ENCODE measurements at regions not wholly inside any gene's neighbourhood (a gene's known extent, or its start where the extent isn't known, plus 50 kb on each side); places are given as distances from the start of the nearest gene placed in this dataset.
A peak's percentile ranks its signal among the peaks of the same experiment; 100 is the strongest.

DNA sequence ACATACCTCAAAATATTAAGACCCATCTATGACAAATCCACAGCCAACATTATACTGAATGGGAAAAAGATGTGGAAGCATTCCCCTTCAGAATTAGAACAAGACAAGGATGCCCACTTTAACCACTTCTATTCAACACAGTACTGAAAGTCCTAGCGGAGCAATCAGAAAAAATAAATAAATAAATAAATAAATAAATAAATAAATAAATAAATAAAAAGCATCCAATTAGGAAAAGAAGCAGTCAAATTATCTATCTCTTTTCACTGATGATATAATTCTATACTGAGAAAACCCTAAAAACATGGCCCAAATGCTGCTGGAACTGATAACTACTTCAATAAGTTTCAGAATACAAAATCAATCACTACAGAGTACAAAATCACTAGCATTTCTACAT is 67.5 kb downstream of the PRR32 start:
- DNase-seq (ENCODE audit: low spot score): no peak

GRCh38 chrX:126900937-126901336 is 81.4 kb downstream of the PRR32 start:
- DNase-seq (ENCODE audit: low spot score): no peak

DNA sequence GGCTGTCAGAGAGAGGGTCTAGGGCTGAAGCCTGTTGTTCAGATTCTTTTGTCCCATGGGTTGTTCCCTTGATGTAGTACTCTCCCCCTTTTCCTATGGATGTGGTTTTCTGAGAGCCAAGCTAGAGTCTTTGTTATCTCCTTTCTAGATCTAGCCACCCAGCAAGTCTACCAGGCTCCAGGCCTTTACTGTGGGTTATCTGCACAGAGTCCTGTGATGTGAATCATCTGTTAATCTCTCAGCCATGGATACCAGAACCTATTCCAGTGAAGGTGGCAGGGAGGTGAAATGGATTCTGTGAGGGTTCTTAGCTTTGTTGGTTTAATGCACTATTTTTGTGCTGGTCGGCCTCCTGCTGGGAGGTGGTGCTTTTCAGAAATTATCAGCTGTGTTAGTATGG is 109.5 kb downstream of the PRR32 start:
- no peak for DNase-seq (ENCODE audit: low spot score)

GRCh38 chrX:126967225-126967624 is 147.7 kb downstream of the PRR32 start:
- no peak for DNase-seq (ENCODE audit: low spot score)

DNA sequence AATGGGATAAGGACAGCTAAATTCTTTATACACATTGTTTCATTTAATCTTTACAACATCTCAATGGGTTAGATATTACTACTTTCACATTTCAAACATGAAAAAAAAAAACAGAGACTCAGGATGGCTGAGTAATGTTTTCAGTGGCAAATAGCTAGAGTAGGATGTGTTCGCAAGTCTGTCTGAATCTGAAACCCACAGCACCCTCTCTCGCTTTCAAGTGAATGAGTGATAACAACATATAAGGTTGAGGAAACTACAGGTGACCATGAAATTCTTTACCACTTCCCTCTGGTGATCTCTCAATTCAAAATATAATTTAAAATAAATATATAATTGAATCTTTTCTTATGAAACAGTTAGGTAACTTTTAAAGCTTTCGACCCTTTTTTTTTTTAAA is 162.6 kb downstream of the PRR32 start:
- DNase-seq (ENCODE audit: low spot score): no peak

- DNase-seq (ENCODE audit: low spot score): no peak
Observed at GRCh38 chrX:126985027-126985426, 165.5 kb downstream of the PRR32 start.

- no peak for DNase-seq (ENCODE audit: low spot score)
Observed at GRCh38 chrX:126985981-126986380, 166.5 kb downstream of the PRR32 start.

DNA sequence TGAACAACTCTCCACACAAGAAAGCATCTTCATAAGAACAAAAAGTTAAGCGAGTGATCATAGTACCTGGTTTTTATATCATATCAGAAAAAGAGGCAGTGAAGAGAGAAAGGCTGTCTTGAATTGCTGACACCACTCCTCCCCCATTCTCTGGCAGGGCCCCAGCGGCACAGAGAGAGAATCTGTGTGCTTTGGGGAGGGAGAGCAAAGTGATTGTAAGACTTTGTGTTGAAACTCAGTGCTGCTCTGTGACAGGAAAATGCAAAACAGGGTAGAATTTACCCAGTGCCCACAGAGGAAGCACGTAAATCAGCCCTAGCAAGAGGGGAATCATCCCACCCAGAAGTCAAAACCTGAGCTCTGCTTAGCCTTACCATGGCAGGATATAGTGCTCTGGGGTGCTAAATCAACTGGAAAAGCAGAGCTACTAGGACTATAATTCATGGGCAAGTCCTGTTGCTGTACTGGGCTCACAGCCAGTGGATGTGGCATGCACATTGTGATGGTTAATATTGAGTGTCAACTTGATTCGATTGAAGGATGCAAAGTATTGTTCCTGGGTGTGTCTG is 174.6 kb downstream of the PRR32 start:
- DNase-seq (ENCODE audit: low spot score): peak; percentile 1

- no peak for DNase-seq (ENCODE audit: low spot score)
Observed at GRCh38 chrX:127011629-127012028, 192.1 kb downstream of the PRR32 start.

DNA sequence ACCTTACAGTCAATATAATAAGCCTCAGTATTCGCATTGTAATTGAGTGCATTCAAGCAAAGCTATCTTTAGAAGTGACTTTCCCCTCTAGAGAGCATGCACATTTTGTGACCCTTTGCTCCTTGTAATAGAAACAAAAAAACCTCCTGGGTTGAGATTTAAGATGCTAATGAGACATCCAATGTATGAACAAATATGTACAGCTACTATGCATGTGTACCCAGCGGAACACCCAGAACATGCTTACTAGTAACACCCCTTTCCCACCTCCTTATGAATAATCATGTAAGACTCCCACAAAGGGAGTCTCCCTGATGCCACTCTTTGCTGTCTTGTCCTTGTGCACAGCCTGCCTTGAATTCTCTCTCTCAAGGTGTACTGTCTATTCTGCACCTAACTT is 205.5 kb downstream of the PRR32 start:
- no peak for DNase-seq (ENCODE audit: low spot score)

GRCh38 chrX:127030016-127030748 is 210.7 kb downstream of the PRR32 start:
- no peak for DNase-seq (ENCODE audit: low spot score)

DNA sequence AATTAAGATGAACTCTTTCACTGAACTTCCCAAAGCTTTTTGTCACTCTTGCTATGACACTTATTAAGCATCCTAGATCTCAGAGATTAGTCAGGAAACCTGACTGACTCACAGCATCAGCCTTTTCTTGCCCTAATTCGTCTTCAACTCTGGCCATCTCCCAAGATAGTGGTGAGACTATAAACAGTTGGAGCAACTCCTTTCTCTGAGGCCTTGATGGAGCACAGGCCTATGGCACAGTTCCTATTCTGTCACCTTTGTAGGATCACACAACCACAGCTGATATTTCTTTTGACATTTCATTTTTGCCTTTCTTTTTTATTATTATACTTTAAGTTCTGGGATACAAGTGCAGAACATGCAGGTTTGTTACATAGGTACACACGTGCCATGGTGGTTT is 217.6 kb downstream of the PRR32 start:
- no peak for DNase-seq (ENCODE audit: low spot score)

DNA sequence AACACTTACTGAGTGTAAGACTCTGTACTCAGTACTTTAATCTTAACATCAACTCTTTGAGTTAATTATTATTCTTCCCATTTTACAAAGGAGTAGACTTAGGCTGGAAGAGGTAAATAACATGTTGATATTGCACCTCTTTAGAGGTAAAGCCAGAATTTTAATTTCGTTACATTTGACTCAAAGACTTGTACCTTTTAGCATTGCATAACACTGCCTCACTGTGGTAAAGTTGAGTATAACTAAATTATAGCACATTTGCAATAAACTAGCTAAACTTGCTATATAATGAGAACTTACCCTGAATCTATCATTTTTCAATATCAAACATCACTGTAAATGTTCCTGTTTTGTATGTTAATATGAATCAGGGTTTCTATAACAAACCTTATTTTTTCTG is 218.5 kb downstream of the PRR32 start:
- DNase-seq (ENCODE audit: low spot score): peak; percentile 2

- no peak for DNase-seq (ENCODE audit: low spot score)
Observed at GRCh38 chrX:127057891-127058619, 238.5 kb downstream of the PRR32 start.

DNA sequence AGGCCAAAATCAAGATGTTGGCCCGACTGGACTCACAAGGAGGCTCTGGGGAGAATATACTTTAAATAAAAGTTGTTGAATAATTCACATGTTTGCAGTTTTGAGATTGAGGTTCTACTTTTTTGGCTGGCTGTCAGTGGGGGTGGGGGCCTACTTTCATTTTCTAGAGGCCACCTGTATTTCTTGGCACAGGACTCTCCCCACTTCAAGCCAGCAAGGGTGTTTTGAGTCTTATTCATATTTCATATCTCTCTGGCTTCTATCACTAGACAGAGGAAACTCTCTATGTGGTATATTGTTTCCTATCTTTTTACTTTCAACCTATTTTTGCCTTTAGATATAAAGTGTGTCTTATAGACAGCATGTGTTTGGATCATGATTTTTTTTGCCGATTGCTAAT is 266.4 kb downstream of the PRR32 start:
- DNase-seq (ENCODE audit: low spot score): no peak

GRCh38 chrX:127112726-127113125 is 293.2 kb downstream of the PRR32 start:
- DNase-seq (ENCODE audit: low spot score): no peak

- no peak for DNase-seq (ENCODE audit: low spot score)
Observed at GRCh38 chrX:127124871-127125270, 305.3 kb downstream of the PRR32 start.

DNA sequence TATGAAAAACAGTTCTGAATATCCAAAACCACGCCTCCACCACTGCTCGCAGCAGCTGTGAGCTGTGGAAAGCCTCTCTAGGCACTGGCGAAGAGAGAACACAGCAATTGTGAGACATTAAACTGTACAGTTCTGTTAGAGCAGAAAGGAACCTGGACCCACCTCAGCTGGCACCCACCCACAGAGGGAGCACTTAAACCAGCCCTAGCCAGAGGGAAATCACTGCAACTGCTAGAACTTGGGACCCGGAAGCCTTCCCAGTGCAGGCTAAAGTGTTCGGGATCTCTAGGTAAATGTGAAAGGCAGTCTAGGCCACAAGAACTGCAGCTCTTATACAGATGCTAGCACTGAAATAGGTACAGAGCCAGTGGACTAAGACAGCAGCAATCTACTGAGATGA is 308.8 kb downstream of the PRR32 start:
- no peak for DNase-seq (ENCODE audit: low spot score)

DNA sequence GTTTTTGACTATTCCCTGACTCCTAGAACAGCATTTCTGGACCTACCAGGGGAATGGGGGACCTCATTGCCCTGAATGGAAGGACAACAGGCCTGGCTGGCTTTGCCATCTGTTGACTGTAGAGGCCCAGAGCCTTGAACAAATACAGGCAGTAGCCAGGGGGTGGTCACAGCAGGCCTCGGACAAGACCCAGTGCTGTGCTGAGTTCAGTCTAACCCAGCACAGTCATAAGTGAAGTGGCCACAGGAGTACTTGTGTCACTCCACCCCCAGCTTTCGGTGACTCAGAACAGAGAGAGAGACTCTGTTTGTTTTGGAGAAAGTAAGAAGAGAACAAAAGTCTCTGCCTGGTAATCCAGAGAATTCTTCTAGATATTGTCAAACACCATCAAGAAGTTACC is 310.0 kb downstream of the PRR32 start:
- DNase-seq (ENCODE audit: low spot score): no peak

GRCh38 chrX:127138218-127138617 is 318.7 kb downstream of the PRR32 start:
- DNase-seq (ENCODE audit: low spot score): no peak

- DNase-seq (ENCODE audit: low spot score): no peak
Observed at GRCh38 chrX:127177966-127178365, 358.4 kb downstream of the PRR32 start.

DNA sequence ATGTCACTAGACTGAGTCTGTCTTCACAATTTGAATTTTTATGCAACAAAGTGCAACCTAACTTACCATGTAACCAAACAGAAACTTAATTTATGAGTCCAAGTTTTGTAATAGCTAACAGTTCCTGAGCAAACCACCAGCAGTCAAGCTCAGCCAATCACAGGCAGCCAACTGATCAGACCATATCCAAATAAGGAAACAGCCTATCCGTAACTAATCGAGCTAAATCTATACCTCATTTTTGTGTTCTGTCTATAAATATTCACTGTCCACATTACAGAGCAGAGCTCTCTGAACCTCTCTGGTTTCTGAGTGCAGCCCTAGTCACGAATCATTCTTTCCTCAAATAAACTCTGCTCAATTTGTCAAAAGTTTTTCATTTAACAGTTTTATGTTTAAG is 367.6 kb downstream of the PRR32 start:
- no peak for DNase-seq (ENCODE audit: low spot score)

DNA sequence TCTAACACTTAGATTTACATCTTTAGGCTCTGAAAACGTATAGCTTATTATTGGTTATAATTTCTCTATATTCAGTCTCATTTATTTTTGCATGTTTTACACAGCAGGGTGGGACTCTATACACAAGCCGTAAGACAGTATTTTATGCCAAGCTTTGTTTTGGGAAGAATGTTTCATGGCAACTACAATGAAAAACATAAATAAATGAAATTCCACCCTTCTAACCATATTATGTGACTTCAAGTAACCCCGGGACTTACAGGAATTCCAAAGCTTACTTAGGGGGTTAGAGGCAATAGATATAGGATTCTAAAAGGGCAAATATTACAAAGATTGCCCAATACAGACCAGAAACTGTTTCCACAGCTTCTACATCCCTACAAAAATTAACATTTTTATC is 370.9 kb downstream of the PRR32 start:
- no peak for DNase-seq (ENCODE audit: low spot score)
